Astrocyte of the cerebellum (primary cell): ENCODE measurements at regions not wholly inside any gene's neighbourhood (a gene's known extent, or its start where the extent isn't known, plus 50 kb on each side); places are given as distances from the start of the nearest gene placed in this dataset.

Source experiments
- DNase-seq: peaks from one replicate; pipeline ENCODE4 v3.0.0-alpha.2; 2011; ENCODE audit warnings: low read depth
- H3K4me3 ChIP-seq: 2 replicates; pipeline ENCODE4 v1.5.1; 2011; ENCODE audit warnings: mild to moderate bottlenecking, low read depth, low read length, moderate library complexity
- in situ Hi-C: cut with HindIII; loops from 2 replicates; pipeline ENCODE4 v1.10.0; 2017; ENCODE audit warnings: low sequenced_read_pairs
- TF ChIP-seq, protein P1 (sequence below): IDR thresholded peaks from 2 replicates; pipeline ENCODE4 v1.5.1; 2012; ENCODE audit warnings: low read length, low read depth, moderate library complexity, mild to moderate bottlenecking; ENCODE audit errors: missing control alignments

GRCh38 chr5:145104106-145104505 is 731.0 kb downstream of the PRELID2 start:
- in situ Hi-C loops = no loop called here
- no peak for DNase-seq
- TF ChIP-seq, protein P1, sequence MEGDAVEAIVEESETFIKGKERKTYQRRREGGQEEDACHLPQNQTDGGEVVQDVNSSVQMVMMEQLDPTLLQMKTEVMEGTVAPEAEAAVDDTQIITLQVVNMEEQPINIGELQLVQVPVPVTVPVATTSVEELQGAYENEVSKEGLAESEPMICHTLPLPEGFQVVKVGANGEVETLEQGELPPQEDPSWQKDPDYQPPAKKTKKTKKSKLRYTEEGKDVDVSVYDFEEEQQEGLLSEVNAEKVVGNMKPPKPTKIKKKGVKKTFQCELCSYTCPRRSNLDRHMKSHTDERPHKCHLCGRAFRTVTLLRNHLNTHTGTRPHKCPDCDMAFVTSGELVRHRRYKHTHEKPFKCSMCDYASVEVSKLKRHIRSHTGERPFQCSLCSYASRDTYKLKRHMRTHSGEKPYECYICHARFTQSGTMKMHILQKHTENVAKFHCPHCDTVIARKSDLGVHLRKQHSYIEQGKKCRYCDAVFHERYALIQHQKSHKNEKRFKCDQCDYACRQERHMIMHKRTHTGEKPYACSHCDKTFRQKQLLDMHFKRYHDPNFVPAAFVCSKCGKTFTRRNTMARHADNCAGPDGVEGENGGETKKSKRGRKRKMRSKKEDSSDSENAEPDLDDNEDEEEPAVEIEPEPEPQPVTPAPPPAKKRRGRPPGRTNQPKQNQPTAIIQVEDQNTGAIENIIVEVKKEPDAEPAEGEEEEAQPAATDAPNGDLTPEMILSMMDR = no peak
- no peak overlapping the region for H3K4me3 ChIP-seq

- H3K4me3 ChIP-seq = no peak overlapping the region
- no peak for DNase-seq
- in situ Hi-C loops = no loop called here
- TF ChIP-seq, protein P1 = peak; percentile 20
Measured at GRCh38 chr5:145101246-145101645, 733.9 kb downstream of the PRELID2 start.

GRCh38 chr5:145090115-145090514 is 745.0 kb downstream of the PRELID2 start:
- no peak for DNase-seq
- in situ Hi-C loops = no loop called here
- no peak overlapping the region for H3K4me3 ChIP-seq
- TF ChIP-seq, protein P1 = no peak

DNA sequence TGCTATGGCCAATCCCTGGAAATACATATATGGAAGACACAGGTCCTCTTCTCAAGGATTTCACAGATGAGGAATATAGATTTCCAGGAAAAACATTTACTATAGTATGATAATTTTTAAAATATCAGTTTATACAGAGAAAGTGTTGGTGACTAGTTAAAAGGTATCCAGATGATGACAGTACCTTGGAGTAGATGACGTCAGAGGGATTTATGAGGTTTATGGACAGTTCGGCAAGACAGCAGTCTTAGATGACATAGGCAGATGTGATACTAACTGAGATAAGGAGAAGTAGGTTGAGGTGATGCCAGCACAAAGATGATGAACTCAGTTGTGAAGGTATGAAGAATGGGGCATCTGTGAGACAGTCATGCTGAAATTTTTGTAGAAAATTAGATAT is 750.3 kb downstream of the PRELID2 start:
- DNase-seq = no peak
- H3K4me3 ChIP-seq = no peak overlapping the region
- in situ Hi-C loops = no loop called here
- TF ChIP-seq, protein P1 = no peak

- in situ Hi-C loops = no loop called here
- TF ChIP-seq, protein P1 = no peak
- no peak for DNase-seq
Measured at GRCh38 chr5:145077028-145077427, 758.1 kb downstream of the PRELID2 start.

GRCh38 chr5:145076040-145076439 is 759.1 kb downstream of the PRELID2 start:
- TF ChIP-seq, protein P1 = no peak
- in situ Hi-C loops = no loop called here

More at GRCh38 chr5:145077028-145077427, 758.1 kb downstream of the PRELID2 start:
- H3K4me3 ChIP-seq = no peak overlapping the region

GRCh38 chr5:145072889-145073288 is 762.3 kb downstream of the PRELID2 start:
- in situ Hi-C loops = no loop called here
- no peak overlapping the region for H3K4me3 ChIP-seq
- TF ChIP-seq, protein P1 = no peak
- DNase-seq = peak; percentile 19

More at GRCh38 chr5:145076040-145076439, 759.1 kb downstream of the PRELID2 start:
- DNase-seq = no peak
- H3K4me3 ChIP-seq = no peak overlapping the region
